ENCODE measurements at regions not wholly inside any gene's neighbourhood (a gene's known extent, or its start where the extent isn't known, plus 50 kb on each side); places are given as distances from the start of the nearest gene placed in this dataset.
"Not testable (repeated sequence)": the region's sequence is repeated elsewhere in the genome, so short reads cannot be mapped to it uniquely, and the experiment has no call there.

DNA sequence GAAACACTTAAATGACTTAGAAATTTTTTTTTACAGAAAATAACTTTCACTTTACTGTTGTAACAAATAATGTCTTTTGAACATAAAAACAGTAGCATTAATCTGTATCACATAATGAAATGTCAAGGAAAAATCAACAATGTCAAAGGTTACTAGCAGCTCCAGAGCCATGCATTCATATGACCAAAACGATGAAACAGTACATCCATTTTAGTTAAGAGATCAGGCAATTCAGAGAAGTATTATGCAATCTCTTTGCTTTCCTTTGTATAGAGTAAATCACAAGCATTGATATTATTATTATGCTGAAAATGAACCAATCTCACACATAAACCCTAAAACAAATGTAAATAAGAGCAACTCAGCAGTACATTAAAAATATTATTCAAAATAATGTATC is 748.9 kb downstream of the PLA2G4A start:
- no peak overlapping the region for H3K9ac ChIP-seq (ENCODE audit: low read depth in 1 of 3, low read length in 3 of 3)
- H3K9me3 ChIP-seq (ENCODE audit: control insufficient read depth in 3 of 3, low read length in 3 of 3): no peaks in the 10 kb centered on the region
- no peaks in the 10 kb centered on the region for H3K36me3 ChIP-seq (ENCODE audit: control insufficient read depth in 3 of 3, insufficient read depth in 3 of 3, low read length in 3 of 3)
- H3K4me1 ChIP-seq (ENCODE audit: control insufficient read depth in 3 of 3, insufficient read depth in 3 of 3, low read length in 3 of 3): no peaks in the 10 kb centered on the region
- no peak overlapping the region for H3K27ac ChIP-seq (ENCODE audit: low read depth, low read length)
- H3K4me3 ChIP-seq (ENCODE audit: low read length in 3 of 3): no peak overlapping the region
- no peaks in the 10 kb centered on the region for H3K27me3 ChIP-seq (ENCODE audit: control insufficient read depth in 3 of 3, insufficient read depth in 3 of 3, low read length in 3 of 3)

DNA sequence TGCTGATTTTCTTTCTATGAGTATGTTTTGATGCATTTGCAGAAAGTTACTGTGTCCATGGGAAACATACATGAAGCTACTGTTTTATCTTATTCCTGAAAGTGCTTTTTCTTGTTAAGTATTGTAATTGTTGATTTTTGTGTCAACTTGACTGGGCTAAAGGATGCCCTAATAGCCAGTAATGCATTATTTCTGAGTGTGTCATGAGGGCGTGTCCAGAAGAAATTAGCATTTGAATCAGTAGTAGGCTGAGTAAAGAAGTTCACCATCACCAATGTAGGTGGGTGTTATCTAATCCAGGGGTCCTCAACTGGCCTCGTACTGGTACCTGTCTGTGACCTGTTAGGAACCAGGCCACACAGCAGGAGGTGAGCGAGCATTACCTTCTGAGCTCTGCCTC is 760.2 kb downstream of the PLA2G4A start:
- H3K27ac ChIP-seq (ENCODE audit: low read depth, low read length): no peak overlapping the region
- no peaks in the 10 kb centered on the region for H3K36me3 ChIP-seq (ENCODE audit: control insufficient read depth in 3 of 3, insufficient read depth in 3 of 3, low read length in 3 of 3)
- no peaks in the 10 kb centered on the region for H3K9me3 ChIP-seq (ENCODE audit: control insufficient read depth in 3 of 3, low read length in 3 of 3)
- no peaks in the 10 kb centered on the region for H3K4me1 ChIP-seq (ENCODE audit: control insufficient read depth in 3 of 3, insufficient read depth in 3 of 3, low read length in 3 of 3)
- H3K9ac ChIP-seq (ENCODE audit: low read depth in 1 of 3, low read length in 3 of 3): no peak overlapping the region
- no peak overlapping the region for H3K4me3 ChIP-seq (ENCODE audit: low read length in 3 of 3)
- H3K27me3 ChIP-seq (ENCODE audit: control insufficient read depth in 3 of 3, insufficient read depth in 3 of 3, low read length in 3 of 3): no peaks in the 10 kb centered on the region

DNA sequence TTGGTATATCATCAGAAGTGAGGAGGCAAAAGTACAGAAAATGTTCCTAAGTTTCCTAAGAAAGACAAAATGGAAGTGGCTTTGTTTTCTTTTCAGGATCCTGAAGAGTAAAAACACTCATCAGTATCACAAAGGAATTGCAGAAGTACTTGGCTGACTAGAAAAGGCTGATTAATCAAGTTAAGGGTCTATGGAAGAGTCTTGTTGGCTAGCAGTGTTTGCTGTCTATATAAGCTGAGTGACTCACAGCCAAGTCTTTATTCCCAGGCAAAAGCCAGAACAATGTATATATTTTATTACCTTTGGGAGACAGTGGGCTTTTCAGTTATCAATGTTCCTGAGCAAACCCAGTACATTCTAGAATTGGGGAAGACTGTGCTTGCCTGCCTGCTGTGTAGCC is 777.0 kb downstream of the PLA2G4A start:
- no peak overlapping the region for H3K4me3 ChIP-seq (ENCODE audit: low read length in 3 of 3)
- H3K4me1 ChIP-seq (ENCODE audit: control insufficient read depth in 3 of 3, insufficient read depth in 3 of 3, low read length in 3 of 3): no peaks in the 10 kb centered on the region
- H3K9ac ChIP-seq (ENCODE audit: low read depth in 1 of 3, low read length in 3 of 3): no peak overlapping the region
- no peaks in the 10 kb centered on the region for H3K9me3 ChIP-seq (ENCODE audit: control insufficient read depth in 3 of 3, low read length in 3 of 3)
- H3K27me3 ChIP-seq (ENCODE audit: control insufficient read depth in 3 of 3, insufficient read depth in 3 of 3, low read length in 3 of 3): no peaks in the 10 kb centered on the region
- H3K27ac ChIP-seq (ENCODE audit: low read depth, low read length): no peak overlapping the region
- H3K36me3 ChIP-seq (ENCODE audit: control insufficient read depth in 3 of 3, insufficient read depth in 3 of 3, low read length in 3 of 3): no peaks in the 10 kb centered on the region

DNA sequence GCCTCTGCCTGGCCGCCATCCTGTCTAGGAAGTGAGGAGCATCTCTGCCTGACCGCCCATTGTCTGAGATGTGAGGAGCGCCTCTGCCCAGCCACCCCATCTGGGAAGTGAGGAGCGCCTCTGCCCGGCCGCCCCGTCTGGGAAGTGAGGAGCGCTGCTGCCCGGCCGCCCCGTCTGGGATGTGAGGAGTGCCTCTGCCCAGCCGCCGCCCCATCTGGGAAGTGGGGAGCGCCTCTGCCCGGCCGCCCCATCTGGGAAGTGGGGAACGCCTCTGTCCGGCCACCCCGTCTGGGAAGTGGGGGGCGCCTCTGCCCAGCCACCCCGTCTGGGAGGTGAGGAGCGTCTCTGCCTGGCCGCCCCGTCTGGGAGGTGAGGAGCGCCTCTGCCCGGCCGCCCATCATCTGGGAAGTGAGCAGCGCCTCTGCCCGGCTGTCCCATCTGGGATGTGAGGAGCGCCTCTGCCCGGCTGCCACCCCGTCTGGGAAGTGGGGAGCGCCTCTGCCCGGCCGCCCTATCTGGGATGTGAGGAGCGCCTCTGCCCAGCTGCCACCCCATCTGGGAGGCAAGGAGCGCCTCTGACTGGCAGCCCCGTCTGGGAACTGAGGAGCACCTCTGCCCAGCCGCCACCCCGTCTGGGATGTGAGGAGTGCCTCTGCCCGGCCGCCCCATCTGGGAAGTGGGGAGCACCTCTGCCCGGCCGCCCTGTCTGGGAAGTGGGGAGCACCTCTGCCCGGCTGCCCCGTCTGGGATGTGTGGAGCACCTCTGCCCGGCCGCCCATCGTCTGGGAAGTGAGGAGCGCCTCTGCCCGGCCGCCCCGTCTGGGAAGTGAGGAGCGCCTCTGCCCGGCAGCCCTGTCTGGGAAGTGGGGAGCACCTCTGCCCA is 787.3 kb downstream of the PLA2G4A start:
- not testable (repeated sequence) for H3K27me3 ChIP-seq (ENCODE audit: control insufficient read depth in 3 of 3, insufficient read depth in 3 of 3, low read length in 3 of 3); H3K36me3 ChIP-seq (ENCODE audit: control insufficient read depth in 3 of 3, insufficient read depth in 3 of 3, low read length in 3 of 3); H3K9ac ChIP-seq (ENCODE audit: low read depth in 1 of 3, low read length in 3 of 3); H3K4me1 ChIP-seq (ENCODE audit: control insufficient read depth in 3 of 3, insufficient read depth in 3 of 3, low read length in 3 of 3); H3K27ac ChIP-seq (ENCODE audit: low read depth, low read length); H3K9me3 ChIP-seq (ENCODE audit: control insufficient read depth in 3 of 3, low read length in 3 of 3); H3K4me3 ChIP-seq (ENCODE audit: low read length in 3 of 3)

DNA sequence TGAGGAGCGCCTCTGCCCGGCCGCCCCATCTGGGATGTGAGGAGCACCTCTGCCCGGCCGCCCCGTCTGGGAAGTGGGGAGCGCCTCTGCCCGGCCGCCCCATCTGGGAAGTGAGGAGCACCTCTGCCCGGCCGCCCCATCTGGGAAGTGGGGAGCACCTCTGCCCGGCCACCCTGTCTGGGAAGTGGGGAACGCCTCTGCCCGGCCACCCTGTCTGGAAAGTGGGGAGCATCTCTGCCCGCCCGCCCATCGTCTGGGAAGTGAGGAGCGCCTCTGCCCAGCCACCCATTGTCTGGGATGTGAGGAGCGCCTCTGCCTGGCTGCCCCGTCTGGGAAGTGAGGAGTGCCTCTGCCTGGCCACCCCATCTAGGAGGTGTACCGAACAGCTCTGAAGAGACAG is 788.1 kb downstream of the PLA2G4A start:
- not testable (repeated sequence) for H3K4me3 ChIP-seq (ENCODE audit: low read length in 3 of 3); H3K27me3 ChIP-seq (ENCODE audit: control insufficient read depth in 3 of 3, insufficient read depth in 3 of 3, low read length in 3 of 3); H3K27ac ChIP-seq (ENCODE audit: low read depth, low read length); H3K4me1 ChIP-seq (ENCODE audit: control insufficient read depth in 3 of 3, insufficient read depth in 3 of 3, low read length in 3 of 3); H3K36me3 ChIP-seq (ENCODE audit: control insufficient read depth in 3 of 3, insufficient read depth in 3 of 3, low read length in 3 of 3); H3K9ac ChIP-seq (ENCODE audit: low read depth in 1 of 3, low read length in 3 of 3); H3K9me3 ChIP-seq (ENCODE audit: control insufficient read depth in 3 of 3, low read length in 3 of 3)

DNA sequence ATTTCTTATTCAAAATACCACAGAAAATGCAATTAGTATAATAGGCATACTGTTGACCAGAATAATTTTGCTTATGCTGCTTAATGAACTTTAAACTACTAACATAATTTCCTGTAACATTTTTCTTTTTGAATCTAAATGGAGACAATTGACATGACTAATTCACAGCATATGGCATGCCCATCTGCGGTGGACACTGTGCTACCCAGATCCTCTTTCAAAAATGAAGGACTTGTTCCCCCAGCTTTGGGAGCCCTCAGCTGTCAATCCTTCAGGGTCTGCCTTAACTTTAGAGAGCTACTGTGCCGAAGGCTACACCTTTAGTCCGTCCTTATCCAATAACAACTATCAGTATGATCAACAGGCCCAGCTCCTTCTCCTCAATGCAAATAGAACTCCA is 789.0 kb downstream of the PLA2G4A start:
- no peak overlapping the region for H3K27ac ChIP-seq (ENCODE audit: low read depth, low read length)
- H3K4me1 ChIP-seq (ENCODE audit: control insufficient read depth in 3 of 3, insufficient read depth in 3 of 3, low read length in 3 of 3): no peaks in the 10 kb centered on the region
- H3K9ac ChIP-seq (ENCODE audit: low read depth in 1 of 3, low read length in 3 of 3): no peak overlapping the region
- no peaks in the 10 kb centered on the region for H3K27me3 ChIP-seq (ENCODE audit: control insufficient read depth in 3 of 3, insufficient read depth in 3 of 3, low read length in 3 of 3)
- no peaks in the 10 kb centered on the region for H3K36me3 ChIP-seq (ENCODE audit: control insufficient read depth in 3 of 3, insufficient read depth in 3 of 3, low read length in 3 of 3)
- no peak overlapping the region for H3K4me3 ChIP-seq (ENCODE audit: low read length in 3 of 3)
- H3K9me3 ChIP-seq (ENCODE audit: control insufficient read depth in 3 of 3, low read length in 3 of 3): peaks cover 0 to 4% (median 0%) of the 10 kb centered on the region in 3 donors

DNA sequence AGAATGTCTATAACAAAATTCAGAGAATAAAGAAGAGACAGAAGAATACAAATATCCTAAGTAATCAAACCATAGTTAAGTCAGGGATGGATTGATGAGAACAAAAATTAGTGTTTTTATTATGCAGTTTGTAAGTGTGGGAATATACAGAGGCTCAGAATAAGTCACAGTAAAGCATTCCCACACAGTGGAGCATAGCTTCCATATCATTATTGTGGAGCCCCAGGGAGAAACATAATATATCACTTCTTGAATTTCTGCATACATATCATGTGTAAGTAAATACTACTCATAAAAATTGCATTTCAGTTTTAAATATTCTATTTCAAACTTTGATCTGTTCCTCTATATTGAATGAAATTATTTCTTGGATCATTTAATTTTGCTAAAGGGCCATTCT is 790.4 kb downstream of the PLA2G4A start:
- no peak overlapping the region for H3K4me3 ChIP-seq (ENCODE audit: low read length in 3 of 3)
- no peaks in the 10 kb centered on the region for H3K36me3 ChIP-seq (ENCODE audit: control insufficient read depth in 3 of 3, insufficient read depth in 3 of 3, low read length in 3 of 3)
- H3K9me3 ChIP-seq (ENCODE audit: control insufficient read depth in 3 of 3, low read length in 3 of 3): peaks cover 0 to 4% (median 0%) of the 10 kb centered on the region in 3 donors
- no peak overlapping the region for H3K27ac ChIP-seq (ENCODE audit: low read depth, low read length)
- H3K27me3 ChIP-seq (ENCODE audit: control insufficient read depth in 3 of 3, insufficient read depth in 3 of 3, low read length in 3 of 3): no peaks in the 10 kb centered on the region
- H3K4me1 ChIP-seq (ENCODE audit: control insufficient read depth in 3 of 3, insufficient read depth in 3 of 3, low read length in 3 of 3): no peaks in the 10 kb centered on the region
- no peak overlapping the region for H3K9ac ChIP-seq (ENCODE audit: low read depth in 1 of 3, low read length in 3 of 3)

DNA sequence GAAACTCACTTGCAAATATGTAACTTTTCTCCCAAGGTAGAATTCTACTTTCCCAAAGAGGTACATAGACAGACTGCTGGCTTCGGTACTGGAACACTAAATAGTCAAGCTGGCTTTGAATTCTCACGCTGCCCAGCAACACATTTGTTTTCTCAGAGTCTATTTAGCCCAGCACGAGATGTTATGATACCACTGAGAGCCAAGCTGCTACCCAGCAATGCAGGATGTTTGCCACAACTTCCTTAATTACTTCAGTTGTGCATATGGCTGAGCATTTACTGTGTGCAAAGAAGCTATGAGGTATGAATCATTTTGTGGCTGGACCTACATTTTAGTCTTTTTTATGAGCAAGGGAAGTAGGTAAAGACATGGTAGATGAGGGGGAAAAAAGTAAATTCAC is 793.2 kb downstream of the PLA2G4A start:
- Histone ChIP-seq H3K27ac (ENCODE audit: low read depth, low read length) (no peak overlapping the region), H3K4me1 (ENCODE audit: control insufficient read depth in 3 of 3, insufficient read depth in 3 of 3, low read length in 3 of 3) (no peaks in the 10 kb centered on the region), H3K36me3 (ENCODE audit: control insufficient read depth in 3 of 3, insufficient read depth in 3 of 3, low read length in 3 of 3) (no peaks in the 10 kb centered on the region), H3K9me3 (ENCODE audit: control insufficient read depth in 3 of 3, low read length in 3 of 3) (no peaks in the 10 kb centered on the region), H3K27me3 (ENCODE audit: control insufficient read depth in 3 of 3, insufficient read depth in 3 of 3, low read length in 3 of 3) (no peaks in the 10 kb centered on the region), H3K9ac (ENCODE audit: low read depth in 1 of 3, low read length in 3 of 3) (no peak overlapping the region), H3K4me3 (ENCODE audit: low read length in 3 of 3) (no peak overlapping the region)

DNA sequence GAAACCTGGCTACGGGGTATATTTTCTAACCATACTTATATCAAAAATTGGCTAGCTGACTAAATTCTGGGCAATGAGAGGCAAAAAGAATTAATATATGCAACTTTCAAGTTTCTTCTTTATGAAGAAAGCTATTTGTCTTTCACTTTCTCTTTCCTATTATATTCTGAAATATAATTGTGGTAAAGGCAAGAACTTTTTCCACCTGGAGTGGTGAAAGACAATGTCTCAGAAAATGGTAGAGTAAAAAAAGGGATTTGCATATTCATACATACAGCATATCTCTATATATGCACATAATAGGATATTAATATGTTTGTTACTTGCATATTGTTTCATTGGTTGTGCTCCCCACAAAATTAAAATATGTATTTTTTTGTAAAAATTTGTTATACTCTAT is 793.8 kb downstream of the PLA2G4A start:
- H3K4me1 ChIP-seq (ENCODE audit: control insufficient read depth in 3 of 3, insufficient read depth in 3 of 3, low read length in 3 of 3): no peaks in the 10 kb centered on the region
- no peaks in the 10 kb centered on the region for H3K36me3 ChIP-seq (ENCODE audit: control insufficient read depth in 3 of 3, insufficient read depth in 3 of 3, low read length in 3 of 3)
- no peak overlapping the region for H3K9ac ChIP-seq (ENCODE audit: low read depth in 1 of 3, low read length in 3 of 3)
- H3K27me3 ChIP-seq (ENCODE audit: control insufficient read depth in 3 of 3, insufficient read depth in 3 of 3, low read length in 3 of 3): no peaks in the 10 kb centered on the region
- no peak overlapping the region for H3K27ac ChIP-seq (ENCODE audit: low read depth, low read length)
- no peak overlapping the region for H3K4me3 ChIP-seq (ENCODE audit: low read length in 3 of 3)
- no peaks in the 10 kb centered on the region for H3K9me3 ChIP-seq (ENCODE audit: control insufficient read depth in 3 of 3, low read length in 3 of 3)

DNA sequence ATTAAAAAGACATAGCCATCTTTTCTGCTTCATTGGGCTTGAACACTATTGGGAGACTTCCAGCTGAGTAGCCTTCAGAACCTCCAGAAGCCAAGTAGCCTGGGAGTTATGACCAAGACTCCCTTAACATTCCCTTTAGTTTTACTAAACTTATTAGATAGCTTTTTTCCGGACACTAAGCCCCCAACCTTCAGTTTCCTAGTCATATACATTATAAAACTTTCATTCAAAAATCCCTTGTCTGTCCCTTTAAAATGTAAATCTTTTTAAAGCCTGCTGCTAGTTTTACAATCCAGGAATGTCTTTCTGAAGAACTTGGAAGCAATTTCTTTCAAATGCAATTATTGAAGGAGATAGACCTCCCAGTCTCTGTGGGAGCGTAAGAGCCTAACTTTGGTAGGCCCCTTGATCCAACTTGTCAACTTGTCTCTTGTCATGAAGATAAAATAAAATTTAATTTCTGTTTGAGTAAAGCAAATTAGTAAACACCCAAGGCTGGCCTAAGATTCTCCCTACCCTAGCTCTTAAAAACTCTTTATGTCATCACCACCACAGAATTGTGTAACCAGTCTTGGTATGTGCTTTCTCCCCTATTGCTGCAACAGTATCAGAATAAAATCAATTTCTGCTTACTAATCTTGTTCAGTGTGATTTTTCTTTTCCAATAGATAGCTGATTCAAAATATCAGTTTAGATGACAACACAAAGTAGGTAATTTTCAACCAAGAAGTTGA is 796.2 kb downstream of the PLA2G4A start:
- Histone ChIP-seq H3K27me3 (ENCODE audit: control insufficient read depth in 3 of 3, insufficient read depth in 3 of 3, low read length in 3 of 3) (no peaks in the 10 kb centered on the region), H3K9ac (ENCODE audit: low read depth in 1 of 3, low read length in 3 of 3) (no peak overlapping the region), H3K9me3 (ENCODE audit: control insufficient read depth in 3 of 3, low read length in 3 of 3) (no peaks in the 10 kb centered on the region), H3K4me3 (ENCODE audit: low read length in 3 of 3) (no peak overlapping the region), H3K4me1 (ENCODE audit: control insufficient read depth in 3 of 3, insufficient read depth in 3 of 3, low read length in 3 of 3) (no peaks in the 10 kb centered on the region), H3K27ac (ENCODE audit: low read depth, low read length) (no peak overlapping the region), H3K36me3 (ENCODE audit: control insufficient read depth in 3 of 3, insufficient read depth in 3 of 3, low read length in 3 of 3) (no peaks in the 10 kb centered on the region)

Measured in skeletal muscle tissue (tissue), 3 donors.